ENCODE measurements at regions not wholly inside any gene's neighbourhood (a gene's known extent, or its start where the extent isn't known, plus 50 kb on each side); places are given as distances from the start of the nearest gene placed in this dataset.

- TF ChIP-seq BHLHE40 (IDR thresholded peaks at IDR 0.05; ENCODE audit: borderline replicate concordance) (no peak), SUZ12 (IDR thresholded peaks at IDR 0.05) (no peak), ZNF384 (IDR thresholded peaks at IDR 0.05) (no peak)
Observed at GRCh38 chr2:219877728-219878127, 250.3 kb downstream of the SLC4A3 start.

Data from HEK293T (cell line).